Activated CD8-positive, alpha-beta memory T cell treated with anti-CD3 and anti-CD28 coated beads for 24 hours (primary cell): ENCODE measurements at regions not wholly inside any gene's neighbourhood (a gene's known extent, or its start where the extent isn't known, plus 50 kb on each side); places are given as distances from the start of the nearest gene placed in this dataset.

Experiments used
- DNase-seq: peaks from one replicate; pipeline ENCODE4 v3.0.0-alpha.2; 2020

GRCh38 chr20:39651645-39652325 is 689.6 kb downstream of the DHX35 start:
- DNase-seq: no peak

- no peak for DNase-seq
Measured at GRCh38 chr20:39646874-39647413, 684.8 kb downstream of the DHX35 start.

- no peak for DNase-seq
Measured at GRCh38 chr20:39645131-39645530, 683.0 kb downstream of the DHX35 start.

- DNase-seq: no peak
Measured at GRCh38 chr20:39643292-39643691, 681.1 kb downstream of the DHX35 start.

- DNase-seq: no peak
Measured at GRCh38 chr20:39641423-39641822, 679.3 kb downstream of the DHX35 start.

- no peak for DNase-seq
Measured at GRCh38 chr20:39640147-39640546, 678.0 kb downstream of the DHX35 start.

GRCh38 chr20:39638731-39639130 is 676.6 kb downstream of the DHX35 start:
- DNase-seq: no peak

- no peak for DNase-seq
Measured at GRCh38 chr20:39633689-39634088, 671.5 kb downstream of the DHX35 start.

GRCh38 chr20:39632757-39633156 is 670.6 kb downstream of the DHX35 start:
- no peak for DNase-seq

GRCh38 chr20:39632176-39632575 is 670.0 kb downstream of the DHX35 start:
- DNase-seq: no peak

GRCh38 chr20:39631557-39631956 is 669.4 kb downstream of the DHX35 start:
- DNase-seq: no peak

- DNase-seq: no peak
Measured at GRCh38 chr20:39630215-39630908, 668.2 kb downstream of the DHX35 start.

GRCh38 chr20:39627765-39628164 is 665.6 kb downstream of the DHX35 start:
- no peak for DNase-seq

GRCh38 chr20:39624316-39624715 is 662.2 kb downstream of the DHX35 start:
- no peak for DNase-seq

GRCh38 chr20:39623584-39624234 is 661.6 kb downstream of the DHX35 start:
- no peak for DNase-seq

GRCh38 chr20:39619271-39619785 is 657.2 kb downstream of the DHX35 start:
- no peak for DNase-seq

- no peak for DNase-seq
Measured at GRCh38 chr20:39611901-39612300, 649.8 kb downstream of the DHX35 start.

- no peak for DNase-seq
Measured at GRCh38 chr20:39607141-39607540, 645.0 kb downstream of the DHX35 start.

- DNase-seq: no peak
Measured at GRCh38 chr20:39605908-39606307, 643.8 kb downstream of the DHX35 start.

- no peak for DNase-seq
Measured at GRCh38 chr20:39605361-39605760, 643.2 kb downstream of the DHX35 start.

GRCh38 chr20:39603219-39603618 is 641.1 kb downstream of the DHX35 start:
- no peak for DNase-seq

GRCh38 chr20:39602649-39603048 is 640.5 kb downstream of the DHX35 start:
- no peak for DNase-seq

GRCh38 chr20:39600871-39601270 is 638.7 kb downstream of the DHX35 start:
- no peak for DNase-seq

- DNase-seq: no peak
Measured at GRCh38 chr20:39600156-39600555, 638.0 kb downstream of the DHX35 start.
